Naive B cell (primary cell): ENCODE measurements at regions not wholly inside any gene's neighbourhood (a gene's known extent, or its start where the extent isn't known, plus 50 kb on each side); places are given as distances from the start of the nearest gene placed in this dataset.

Experiments used
- ATAC-seq, 2 donors: fragments of 150-1000 bp; cut with Tn5 transposase; 2 replicates each; pipeline ENCODE4 v1.10.0; 2021; ENCODE audit warnings: low read depth in 2 of 2, mild to moderate bottlenecking in 2 of 2, moderate library complexity in 2 of 2
- DNase-seq: peaks from one replicate; pipeline ENCODE4 v3.0.0; 2022
- H3K27ac Mint-ChIP-seq, 6 donors: one replicate each; pipeline ENCODE4 v1.8.0; 2020 to 2022; ENCODE audit warnings: mild to moderate bottlenecking in 6 of 6, mixed read lengths in 6 of 6, moderate library complexity in 5 of 6, inconsistent platforms in 2 of 6
- H3K27me3 Mint-ChIP-seq, 3 donors: one replicate each; pipeline ENCODE4 v1.8.0; 2021 to 2022; ENCODE audit warnings: mixed read lengths in 3 of 3, mild to moderate bottlenecking in 1 of 3
- H3K36me3 Mint-ChIP-seq, 2 donors: one replicate each; pipeline ENCODE4 v1.8.0; 2020 to 2022; ENCODE audit warnings: mixed read lengths in 2 of 2, inconsistent platforms in 1 of 2, mild to moderate bottlenecking in 1 of 2
- H3K4me1 Mint-ChIP-seq, 3 donors: one replicate each; pipeline ENCODE4 v1.8.0; 2020 to 2022; ENCODE audit warnings: mixed read lengths in 3 of 3, inconsistent platforms in 1 of 3, mild to moderate bottlenecking in 1 of 3, moderate library complexity in 1 of 3
- H3K4me3 Mint-ChIP-seq, 8 donors: one replicate each; pipeline ENCODE4 v1.8.0; 2020 to 2022; ENCODE audit warnings: mild to moderate bottlenecking in 8 of 8, mixed read lengths in 8 of 8, moderate library complexity in 8 of 8, inconsistent platforms in 2 of 8
- H3K9me3 Mint-ChIP-seq, 7 donors: one replicate each; pipeline ENCODE4 v1.8.0; 2020 to 2022; ENCODE audit warnings: mixed read lengths in 7 of 7, mild to moderate bottlenecking in 5 of 7, inconsistent platforms in 2 of 7, moderate library complexity in 1 of 7

DNA sequence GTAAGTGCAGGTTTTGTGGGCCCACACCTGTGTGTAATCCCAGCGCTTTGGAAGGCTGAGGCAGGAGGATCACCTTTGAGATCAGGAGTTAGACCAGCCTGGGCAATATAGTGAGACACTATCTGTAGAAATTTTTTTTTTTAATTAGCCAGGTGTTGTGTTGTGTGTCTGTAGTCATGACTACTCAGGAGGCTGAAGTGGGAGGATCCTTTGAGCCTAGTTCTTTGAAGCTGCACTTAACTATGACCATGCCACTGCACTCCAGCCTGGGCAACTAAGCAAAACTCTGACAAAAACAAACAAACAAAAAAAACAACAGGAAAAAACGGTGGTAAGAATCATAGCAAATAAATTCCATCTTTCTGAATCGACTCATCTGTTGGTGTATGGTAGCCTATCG, 268.6 kb upstream of the PDGFD start:
- Mint-ChIP-seq H3K36me3 (no peaks in the 10 kb centered on the region), H3K27me3 (no peaks in the 10 kb centered on the region), H3K4me1 (no peaks in the 10 kb centered on the region), H3K9me3 (no peaks in the 10 kb centered on the region), H3K27ac (no peak overlapping the region), H3K4me3 (no peak overlapping the region)
- ATAC-seq: no peak
- no peak for DNase-seq

DNA sequence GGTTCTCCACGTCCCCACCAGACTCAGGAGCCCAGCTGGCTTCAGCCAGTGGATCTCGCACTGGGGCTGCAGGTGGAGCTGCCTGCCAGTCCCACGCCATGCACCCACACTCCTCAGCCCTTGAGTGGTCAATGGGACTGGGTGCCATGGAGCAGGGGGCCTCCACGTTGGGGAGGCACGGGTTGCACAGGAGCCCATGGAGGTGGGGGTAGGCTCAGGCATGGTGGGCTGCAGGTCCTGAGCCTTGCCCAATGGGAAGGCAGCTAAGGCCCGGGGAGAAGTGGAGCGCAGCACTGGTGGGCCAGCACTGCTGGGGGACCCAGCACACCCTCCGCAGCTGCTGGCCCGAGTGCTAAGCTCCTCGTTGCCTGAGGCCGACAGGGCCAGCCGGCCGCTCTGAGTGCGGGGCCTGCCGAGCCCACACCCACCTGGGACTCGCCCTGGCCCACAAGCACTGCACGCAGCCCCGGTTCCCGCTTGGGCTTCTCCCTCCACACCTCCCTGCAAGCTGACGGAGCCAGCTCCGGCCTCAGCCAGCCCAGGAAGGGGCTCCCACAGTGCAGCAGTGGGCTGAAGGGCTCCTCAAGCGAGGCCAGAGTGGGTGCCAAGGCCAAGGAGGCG, 258.5 kb upstream of the PDGFD start:
- ATAC-seq: no peak
- H3K4me1 Mint-ChIP-seq: no peaks in the 10 kb centered on the region

DNA sequence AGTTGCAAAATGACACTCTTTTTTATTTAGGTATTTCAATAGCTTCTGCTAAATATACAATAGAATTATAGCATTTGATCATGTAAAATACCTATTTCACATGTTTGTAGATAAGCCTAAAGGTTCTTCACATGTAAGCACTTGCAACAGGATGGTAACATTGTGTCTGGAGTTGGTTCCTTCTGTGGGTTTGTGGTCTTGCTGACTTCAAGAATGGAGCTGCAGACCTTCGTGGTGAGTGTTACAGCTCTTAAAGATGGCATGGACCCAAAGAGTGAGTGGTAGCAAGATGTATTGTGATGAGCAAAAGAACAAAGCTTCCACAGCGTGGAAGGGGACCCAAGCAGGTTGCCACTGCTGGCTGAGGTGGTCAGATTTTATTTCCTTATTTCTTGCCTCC, 246.4 kb upstream of the PDGFD start:
- Mint-ChIP-seq H3K9me3 (no peaks in the 10 kb centered on the region), H3K36me3 (no peaks in the 10 kb centered on the region), H3K27ac (no peak overlapping the region), H3K4me1 (no peaks in the 10 kb centered on the region), H3K4me3 (no peak overlapping the region), H3K27me3 (peaks cover 0 to 3% (median 0%) of the 10 kb centered on the region in 3 donors)
- ATAC-seq (no peak), DNase-seq (no peak)

More for the DNA sequence above, 258.5 kb upstream of the PDGFD start:
- Mint-ChIP-seq H3K36me3 (no peaks in the 10 kb centered on the region), H3K4me3 (no peak overlapping the region), H3K27ac (no peak overlapping the region), H3K9me3 (peaks cover 0 to 3% (median 0%) of the 10 kb centered on the region in 7 donors), H3K27me3 (no peaks in the 10 kb centered on the region)
- no peak for DNase-seq

DNA sequence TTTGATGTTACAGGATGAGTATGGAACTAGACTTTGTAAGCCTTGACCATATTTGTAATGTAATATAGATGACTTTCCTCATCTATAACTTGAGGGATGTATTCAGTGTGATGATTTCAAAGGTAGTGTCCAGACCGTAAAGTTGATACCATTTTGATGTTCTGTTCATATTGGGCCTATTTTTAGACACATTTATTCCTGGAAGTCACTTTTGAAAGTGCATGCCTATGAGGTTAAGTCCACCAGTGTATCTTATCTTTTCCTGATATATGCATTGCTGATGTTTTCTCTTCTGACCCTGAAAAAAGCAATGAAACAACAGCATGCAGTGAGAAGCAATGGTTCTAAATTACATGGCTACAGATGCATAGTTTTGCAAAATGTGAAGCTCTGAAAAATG, 244.7 kb upstream of the PDGFD start:
- no peak for ATAC-seq
- Mint-ChIP-seq H3K27me3 (peaks cover 0 to 3% (median 0%) of the 10 kb centered on the region in 3 donors), H3K4me1 (no peaks in the 10 kb centered on the region), H3K9me3 (no peaks in the 10 kb centered on the region), H3K27ac (no peak overlapping the region), H3K4me3 (no peak overlapping the region), H3K36me3 (no peaks in the 10 kb centered on the region)
- DNase-seq: no peak

DNA sequence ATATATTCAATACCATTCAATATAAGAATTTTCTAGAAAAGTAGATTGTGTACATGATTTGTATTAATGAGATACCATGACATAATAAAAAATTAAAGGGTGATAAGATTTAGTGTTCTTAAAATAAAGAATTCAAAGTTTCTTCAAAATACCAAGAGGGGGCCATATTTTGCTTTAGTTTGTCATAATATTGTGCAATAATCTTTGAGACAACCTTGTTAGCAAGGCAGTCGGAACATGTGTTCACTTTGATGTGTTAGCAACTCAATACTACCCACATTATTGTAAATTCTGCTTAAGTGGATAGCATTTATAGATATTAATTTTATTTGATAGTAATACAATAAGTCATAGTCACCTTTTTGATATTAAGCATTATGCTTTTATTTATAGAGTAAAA, 241.3 kb upstream of the PDGFD start:
- no peaks in the 10 kb centered on the region for H3K36me3 Mint-ChIP-seq
- no peak overlapping the region for H3K27ac Mint-ChIP-seq
- H3K27me3 Mint-ChIP-seq: peaks cover 0 to 3% (median 0%) of the 10 kb centered on the region in 3 donors
- H3K4me3 Mint-ChIP-seq: no peak overlapping the region
- ATAC-seq: no peak
- no peaks in the 10 kb centered on the region for H3K9me3 Mint-ChIP-seq
- no peak for DNase-seq
- H3K4me1 Mint-ChIP-seq: peaks cover 0 to 10% (median 4%) of the 10 kb centered on the region in 3 donors

DNA sequence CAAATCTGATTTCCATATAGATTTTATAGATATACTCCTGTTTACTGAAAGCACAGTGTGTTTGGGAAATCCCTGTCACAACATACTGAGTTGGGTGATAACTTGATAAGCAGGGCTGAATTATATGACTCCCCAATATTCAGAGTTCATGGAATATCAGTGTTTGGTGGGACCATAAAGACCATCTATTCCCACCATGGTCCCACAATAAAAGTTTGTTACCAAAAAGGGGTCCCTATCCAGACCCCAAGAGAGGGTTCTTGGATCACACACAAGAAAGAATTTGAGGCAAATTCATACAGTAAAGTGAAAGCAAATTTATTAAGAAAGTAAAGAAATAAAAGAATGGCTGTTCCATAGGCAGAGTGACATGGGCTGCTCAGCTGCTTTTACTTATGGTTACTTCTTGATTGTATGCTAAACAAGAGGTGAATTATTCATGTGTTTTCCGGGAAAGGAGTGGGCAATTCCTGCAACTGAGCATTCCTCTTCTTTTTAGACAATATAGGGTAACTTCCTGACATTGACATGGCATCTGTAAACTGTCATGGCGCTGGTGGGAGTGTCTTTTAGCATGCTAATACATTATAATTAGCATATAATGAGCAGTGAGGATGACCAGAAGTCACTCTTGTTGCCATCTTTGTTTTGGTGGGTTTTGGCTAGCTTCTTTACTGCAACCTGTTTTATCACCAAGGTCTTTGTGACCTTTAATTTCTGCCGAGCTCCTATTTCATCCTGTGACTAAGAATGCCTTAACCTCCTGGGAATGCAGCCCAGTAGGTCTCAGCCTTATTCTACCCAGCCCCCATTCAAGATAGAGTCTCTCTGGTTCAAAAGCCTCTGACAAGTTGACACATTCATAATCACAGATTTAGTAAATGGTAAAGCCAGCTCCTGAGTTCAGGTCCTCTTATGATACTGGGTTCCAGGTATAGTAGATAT, 240.6 kb upstream of the PDGFD start:
- Mint-ChIP-seq H3K27ac (no peak overlapping the region), H3K4me3 (no peak overlapping the region), H3K27me3 (peaks cover 0 to 3% (median 0%) of the 10 kb centered on the region in 3 donors), H3K36me3 (no peaks in the 10 kb centered on the region), H3K9me3 (no peaks in the 10 kb centered on the region), H3K4me1 (peaks cover 0 to 10% (median 4%) of the 10 kb centered on the region in 3 donors)
- ATAC-seq: no peak
- DNase-seq: no peak

DNA sequence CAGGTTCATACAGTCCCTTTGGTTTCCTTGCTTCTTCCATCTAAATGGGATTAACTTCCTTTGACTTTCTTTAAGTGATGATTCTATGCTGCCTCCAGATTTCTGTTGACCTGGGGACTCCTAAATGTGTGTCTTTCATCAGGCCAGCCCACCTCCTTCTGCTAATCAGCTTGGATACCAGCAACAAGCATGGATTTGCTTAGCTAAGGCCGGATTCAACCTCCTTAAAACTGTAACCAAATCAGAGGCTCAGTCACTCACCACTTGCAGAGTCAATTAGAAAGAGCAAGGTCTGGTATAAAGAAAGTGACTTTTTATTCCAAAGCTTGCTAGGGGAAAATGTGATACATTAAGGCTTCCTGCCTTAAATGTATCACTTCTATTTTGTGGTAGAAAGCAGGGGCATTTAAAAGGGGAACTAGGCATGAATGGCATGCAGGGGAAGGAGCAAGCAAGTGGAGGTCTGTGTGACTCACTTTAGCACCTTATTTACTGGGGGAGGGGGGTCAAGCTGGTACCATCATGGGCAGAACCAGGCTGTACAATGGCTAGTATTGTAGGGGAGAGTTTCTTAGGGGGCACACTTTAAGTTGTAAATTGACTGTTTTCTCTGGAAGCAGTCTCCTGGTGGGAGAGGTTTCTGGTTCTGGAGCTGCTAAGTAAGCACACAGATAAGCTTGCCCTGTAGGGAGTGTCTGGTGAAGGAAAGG, 239.0 kb upstream of the PDGFD start:
- ATAC-seq: peak in 1 of 2 donors; percentile 57

DNA sequence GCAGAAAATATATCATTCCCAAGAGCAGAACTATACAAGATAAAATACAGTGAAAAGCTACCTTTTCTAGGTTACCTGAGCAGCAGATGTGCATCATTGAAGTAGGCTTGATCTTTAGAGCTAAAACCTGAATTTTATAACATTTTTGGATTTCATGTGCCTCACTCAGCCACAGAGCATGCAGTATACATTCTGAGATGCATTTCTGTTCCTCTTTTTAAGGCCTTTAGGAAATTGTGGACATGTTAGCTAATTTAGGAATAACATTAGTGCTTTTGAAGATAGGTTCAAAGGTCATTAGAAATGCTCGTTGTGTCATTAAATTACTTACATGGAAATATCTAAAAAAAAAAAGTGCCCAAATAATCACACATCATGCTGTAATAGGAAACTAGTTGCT, 230.6 kb upstream of the PDGFD start:
- H3K36me3 Mint-ChIP-seq: no peaks in the 10 kb centered on the region
- H3K27me3 Mint-ChIP-seq: peaks cover 0 to 5% (median 0%) of the 10 kb centered on the region in 3 donors
- no peak overlapping the region for H3K4me3 Mint-ChIP-seq
- ATAC-seq: no peak
- no peaks in the 10 kb centered on the region for H3K9me3 Mint-ChIP-seq
- no peak overlapping the region for H3K27ac Mint-ChIP-seq
- no peak for DNase-seq
- no peaks in the 10 kb centered on the region for H3K4me1 Mint-ChIP-seq

More for the DNA sequence above, 239.0 kb upstream of the PDGFD start:
- H3K27ac Mint-ChIP-seq: no peak overlapping the region
- H3K27me3 Mint-ChIP-seq: peaks cover 0 to 3% (median 0%) of the 10 kb centered on the region in 3 donors
- peaks cover 0 to 10% (median 4%) of the 10 kb centered on the region in 3 donors for H3K4me1 Mint-ChIP-seq
- no peaks in the 10 kb centered on the region for H3K36me3 Mint-ChIP-seq
- no peak for DNase-seq
- H3K4me3 Mint-ChIP-seq: no peak overlapping the region
- H3K9me3 Mint-ChIP-seq: no peaks in the 10 kb centered on the region

DNA sequence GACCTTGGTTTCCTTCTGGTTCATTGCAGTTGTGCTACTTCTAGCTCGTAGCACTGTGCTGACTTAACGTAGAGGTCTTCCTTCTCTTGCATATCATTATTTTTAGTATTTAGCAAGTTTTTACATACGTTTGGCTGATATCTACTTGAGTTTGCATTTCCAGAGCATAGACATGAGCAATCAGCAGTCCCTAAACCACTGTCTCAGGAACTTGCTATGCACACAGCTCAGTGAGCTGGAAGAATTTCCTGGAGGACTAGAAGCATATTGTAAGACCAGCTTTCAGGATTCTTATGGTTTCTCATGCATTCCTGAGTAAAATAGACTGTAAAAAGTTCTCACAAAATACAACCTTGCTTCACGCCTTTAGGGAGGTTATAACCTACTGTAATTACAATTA, 226.7 kb upstream of the PDGFD start:
- DNase-seq (no peak), ATAC-seq (no peak)
- H3K9me3 Mint-ChIP-seq: no peaks in the 10 kb centered on the region
- H3K4me3 Mint-ChIP-seq: no peak overlapping the region
- no peaks in the 10 kb centered on the region for H3K36me3 Mint-ChIP-seq
- no peaks in the 10 kb centered on the region for H3K4me1 Mint-ChIP-seq
- H3K27me3 Mint-ChIP-seq: peaks cover 0 to 5% (median 0%) of the 10 kb centered on the region in 3 donors
- H3K27ac Mint-ChIP-seq: no peak overlapping the region

DNA sequence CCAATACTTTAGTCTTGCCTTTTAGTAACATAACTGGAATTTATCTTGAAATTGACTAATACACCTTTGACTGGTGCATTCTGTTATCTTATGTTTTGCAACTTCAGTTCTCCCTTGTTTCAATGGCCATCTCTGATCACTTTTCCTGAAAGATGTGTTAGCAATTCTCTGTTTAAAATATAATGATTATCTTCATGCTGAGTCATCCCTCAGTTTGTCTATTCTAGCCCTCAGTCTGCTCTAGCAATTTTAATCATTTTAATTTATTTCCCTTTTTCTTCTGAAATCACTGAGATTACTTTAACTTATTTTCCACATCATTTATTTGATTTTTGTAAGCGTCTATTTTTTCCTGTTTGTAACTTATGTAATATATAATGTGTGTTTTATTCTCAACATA, 221.9 kb upstream of the PDGFD start:
- Mint-ChIP-seq H3K9me3 (no peaks in the 10 kb centered on the region), H3K4me3 (no peak overlapping the region), H3K27me3 (no peaks in the 10 kb centered on the region), H3K27ac (no peak overlapping the region), H3K36me3 (no peaks in the 10 kb centered on the region), H3K4me1 (no peaks in the 10 kb centered on the region)
- ATAC-seq: no peak
- no peak for DNase-seq

DNA sequence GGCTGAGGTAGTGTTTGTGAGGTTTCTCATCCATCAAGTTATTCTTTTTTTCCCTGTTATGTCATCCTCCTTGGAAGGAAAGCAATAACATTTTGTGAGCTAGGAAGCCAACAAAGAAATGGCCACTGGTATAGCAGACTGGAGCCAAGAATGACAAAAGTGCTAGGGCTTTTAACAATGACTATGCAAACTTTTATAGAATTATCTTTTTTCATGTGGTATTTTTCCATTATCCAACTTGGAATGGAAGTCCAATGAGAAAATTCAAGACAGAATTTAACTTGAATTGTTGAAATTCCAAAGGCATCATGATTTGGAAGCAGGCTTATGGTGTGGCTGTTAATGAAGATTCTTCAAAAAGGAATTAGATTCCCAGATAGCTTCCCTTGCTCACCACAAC, 216.4 kb upstream of the PDGFD start:
- no peaks in the 10 kb centered on the region for H3K27me3 Mint-ChIP-seq
- H3K4me3 Mint-ChIP-seq: no peak overlapping the region
- no peaks in the 10 kb centered on the region for H3K36me3 Mint-ChIP-seq
- no peak for DNase-seq
- H3K9me3 Mint-ChIP-seq: no peaks in the 10 kb centered on the region
- no peak overlapping the region for H3K27ac Mint-ChIP-seq
- ATAC-seq: no peak
- H3K4me1 Mint-ChIP-seq: no peaks in the 10 kb centered on the region

DNA sequence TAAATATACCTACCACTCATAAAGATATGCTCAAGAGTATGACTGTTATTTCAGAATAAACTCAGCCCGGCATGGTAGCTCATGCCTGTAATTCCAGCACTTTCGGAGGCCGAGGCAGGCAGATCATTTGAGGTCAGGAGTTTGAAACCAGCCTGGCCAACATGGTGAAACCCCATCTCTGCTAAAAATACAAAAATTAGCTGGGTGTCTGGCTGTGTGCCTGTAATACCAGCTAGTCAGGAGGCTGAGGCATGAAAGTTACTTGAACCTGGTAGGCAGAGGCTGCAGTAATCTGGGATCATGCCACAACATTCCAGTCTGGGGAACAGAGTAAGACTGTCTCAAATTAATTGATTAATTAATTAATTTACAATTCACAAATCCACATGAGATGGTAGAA, 208.2 kb upstream of the PDGFD start:
- Mint-ChIP-seq H3K36me3 (no peaks in the 10 kb centered on the region), H3K4me3 (no peak overlapping the region), H3K27me3 (no peaks in the 10 kb centered on the region), H3K27ac (no peak overlapping the region), H3K9me3 (peaks cover 0 to 2% (median 0%) of the 10 kb centered on the region in 7 donors), H3K4me1 (no peaks in the 10 kb centered on the region)
- no peak for ATAC-seq
- DNase-seq: no peak

DNA sequence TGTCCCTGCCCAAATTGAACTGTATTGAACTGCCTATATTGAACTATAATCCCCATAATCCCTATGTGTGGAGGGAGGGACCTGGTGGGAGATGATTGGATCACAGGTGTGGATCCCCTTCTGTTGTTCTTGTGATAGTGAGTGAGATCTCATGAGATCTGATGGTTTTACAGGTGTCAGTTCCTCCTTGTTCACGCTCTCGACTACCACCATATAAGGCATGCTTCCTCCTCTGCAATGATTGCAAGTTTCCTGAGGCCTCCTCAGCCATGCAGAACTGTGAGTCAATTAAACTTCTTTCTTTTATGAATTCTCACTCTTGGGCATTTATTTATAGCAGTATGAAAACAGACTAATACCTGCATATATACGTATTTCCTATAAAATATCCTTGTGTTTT, 206.5 kb upstream of the PDGFD start:
- no peak overlapping the region for H3K4me3 Mint-ChIP-seq
- ATAC-seq: peak; percentile 50 to 53
- no peak for DNase-seq
- no peaks in the 10 kb centered on the region for H3K27me3 Mint-ChIP-seq
- H3K36me3 Mint-ChIP-seq: no peaks in the 10 kb centered on the region
- no peaks in the 10 kb centered on the region for H3K4me1 Mint-ChIP-seq
- H3K9me3 Mint-ChIP-seq: peaks cover 0 to 7% (median 0%) of the 10 kb centered on the region in 7 donors
- no peak overlapping the region for H3K27ac Mint-ChIP-seq
